Neural cell (in vitro differentiated cells): ENCODE measurements at regions not wholly inside any gene's neighbourhood (a gene's known extent, or its start where the extent isn't known, plus 50 kb on each side); places are given as distances from the start of the nearest gene placed in this dataset.

Experiments used
- H2AFZ ChIP-seq: fragments of 200-600, 300-800 bp; sonication (generic), shearing (Covaris generic); 2 replicates; pipeline ENCODE4 v1.6.0; 2014; ENCODE audit warnings: low read depth, mild to moderate bottlenecking, antibody characterized with exemption, low read length, moderate library complexity
- H3F3A ChIP-seq: fragments of 200-600 bp; shearing (Covaris generic); 2 replicates; pipeline ENCODE4 v1.6.1; 2016; ENCODE audit warnings: mild to moderate bottlenecking, moderate library complexity, mixed read lengths, antibody characterized with exemption, low read length; ENCODE audit not compliant: insufficient read depth, poor library complexity, severe bottlenecking
- H3K27ac ChIP-seq: fragments of 200-600, 300-800 bp; sonication (generic), shearing (Covaris generic); 2 replicates; pipeline ENCODE4 v1.5.1; 2014; ENCODE audit warnings: mild to moderate bottlenecking, low read length, moderate library complexity
- H3K27me3 ChIP-seq: fragments of 300-800, 200-600 bp; sonication (generic), shearing (Covaris generic); 2 replicates; pipeline ENCODE4 v1.6.0; 2014; ENCODE audit warnings: mild to moderate bottlenecking, low read depth, low read length, moderate library complexity; ENCODE audit not compliant: insufficient read depth
- H3K36me3 ChIP-seq: fragments of 300-800, 200-600 bp; sonication (generic), shearing (Covaris generic); 2 replicates; pipeline ENCODE4 v1.5.1; 2014; ENCODE audit warnings: mild to moderate bottlenecking, antibody characterized with exemption, low read length, moderate library complexity; ENCODE audit not compliant: insufficient read depth
- H3K4me2 ChIP-seq: fragments of 300-800, 200-600 bp; sonication (generic), shearing (Covaris generic); 2 replicates; pipeline ENCODE4 v1.6.0; 2014; ENCODE audit warnings: mild to moderate bottlenecking, low read length
- H3K4me3 ChIP-seq: fragments of 300-800, 200-600 bp; sonication (generic), shearing (Covaris generic); 2 replicates; pipeline ENCODE4 v1.5.1; 2014; ENCODE audit warnings: mild to moderate bottlenecking, low read length, moderate library complexity
- H3K79me2 ChIP-seq: fragments of 200-600 bp; shearing (Covaris generic); replicated peaks from 2 replicates; pipeline ENCODE4 v1.6.0; 2014; ENCODE audit warnings: mild to moderate bottlenecking, low read length, moderate library complexity; ENCODE audit not compliant: insufficient read depth
- H3K9ac ChIP-seq: fragments of 300-800, 200-600 bp; sonication (generic), shearing (Covaris generic); 2 replicates; pipeline ENCODE4 v1.6.1; 2016; ENCODE audit warnings: mild to moderate bottlenecking, low read length, mixed read lengths
- H3K9me2 ChIP-seq: fragments of 200-600 bp; shearing (Covaris generic); 2 replicates; pipeline ENCODE4 v1.6.1; 2016; ENCODE audit warnings: mild to moderate bottlenecking, low read length, mixed read lengths; ENCODE audit not compliant: insufficient read depth
- H3K9me3 ChIP-seq: fragments of 200-600, 300-800 bp; sonication (generic), shearing (Covaris generic); 2 replicates; pipeline ENCODE4 v1.6.1; 2016; ENCODE audit warnings: mild to moderate bottlenecking, mixed run types, low read length, moderate library complexity, mixed read lengths
- H4K20me1 ChIP-seq: fragments of 200-600 bp; shearing (Covaris generic); 2 replicates; pipeline ENCODE4 v1.6.1; 2016; ENCODE audit warnings: mild to moderate bottlenecking, mixed run types; ENCODE audit not compliant: insufficient read depth
- EP300 ChIP-seq: fragments of 450-650 bp; conservative IDR thresholded peaks from 2 replicates; pipeline ENCODE4 v1.6.1; 2014; ENCODE audit warnings: antibody characterized with exemption, mild to moderate bottlenecking, moderate library complexity; ENCODE audit not compliant: poor library complexity, severe bottlenecking
- EZH2 ChIP-seq: fragments of 200-600, 300-800 bp; shearing (Covaris generic), sonication (generic); IDR thresholded peaks from 2 replicates; pipeline ENCODE4 v1.6.1; 2014; ENCODE audit warnings: antibody characterized with exemption, low read length, borderline replicate concordance, mild to moderate bottlenecking; ENCODE audit not compliant: insufficient read depth, poor library complexity, severe bottlenecking
- MXI1 ChIP-seq: fragments of 450-650 bp; conservative IDR thresholded peaks from 2 replicates; pipeline ENCODE4 v1.6.1; 2014; ENCODE audit warnings: antibody characterized with exemption, mild to moderate bottlenecking; ENCODE audit not compliant: poor library complexity, severe bottlenecking
- POLR2AphosphoS5 ChIP-seq: IDR thresholded peaks from 2 replicates; pipeline ENCODE4 v1.6.1; 2012
- RAD21 ChIP-seq: fragments of 450-650 bp; conservative IDR thresholded peaks from 2 replicates; pipeline ENCODE4 v1.6.1; 2014; ENCODE audit warnings: antibody characterized with exemption, mild to moderate bottlenecking, moderate library complexity
- SMC3 ChIP-seq: fragments of 450-650 bp; conservative IDR thresholded peaks from 2 replicates; pipeline ENCODE4 v1.6.1; 2014; ENCODE audit warnings: antibody characterized with exemption, mild to moderate bottlenecking, moderate library complexity; ENCODE audit not compliant: poor library complexity
- TAF1 ChIP-seq: IDR thresholded peaks from 2 replicates; pipeline ENCODE4 v1.6.1; 2012; ENCODE audit warnings: low read depth
- TF ChIP-seq, protein P1 (sequence below): fragments of 450-650 bp; IDR thresholded peaks from 2 replicates; pipeline ENCODE4 v1.5.1; 2014; ENCODE audit warnings: antibody characterized with exemption, mild to moderate bottlenecking, moderate library complexity; ENCODE audit not compliant: poor library complexity, severe bottlenecking
- TF ChIP-seq, protein P2 (sequence below): IDR thresholded peaks from 2 replicates; pipeline ENCODE4 v1.6.1; 2012; ENCODE audit warnings: borderline replicate concordance

DNA sequence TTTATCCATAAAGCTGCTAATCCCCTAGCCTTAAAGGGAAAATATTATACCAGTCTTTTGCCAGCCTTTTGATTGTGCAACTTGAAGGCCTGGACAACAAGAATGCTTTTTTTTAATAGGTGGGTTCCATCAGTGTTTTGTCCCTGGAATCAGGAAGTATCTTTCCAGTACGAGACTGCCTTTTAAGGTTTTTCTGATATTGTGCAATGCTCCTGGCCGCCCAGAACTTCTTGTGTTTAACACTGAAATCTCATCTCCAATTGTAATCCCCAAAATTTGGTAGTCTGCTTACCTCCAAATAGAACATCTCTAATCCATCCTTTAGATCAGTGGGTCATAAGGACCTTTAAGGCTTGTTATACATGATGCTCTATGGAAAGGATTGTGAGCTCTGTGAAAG lies 256.7 kb downstream of the NAF1 start:
- Histone ChIP-seq H3K36me3 (no peaks in the 10 kb centered on the region), H2AFZ (no peak overlapping the region), H3K27ac (no peak overlapping the region), H3K4me2 (no peak overlapping the region), H3K9ac (no peak overlapping the region), H3F3A (no peaks in the 10 kb centered on the region), H4K20me1 (no peaks in the 10 kb centered on the region), H3K4me3 (no peak overlapping the region), H3K9me3 (peaks cover 4% of the 10 kb centered on the region), H3K27me3 (no peaks in the 10 kb centered on the region), H3K9me2 (no peaks in the 10 kb centered on the region), H3K79me2 (no peaks in the 10 kb centered on the region)
- TF ChIP-seq, protein P1, sequence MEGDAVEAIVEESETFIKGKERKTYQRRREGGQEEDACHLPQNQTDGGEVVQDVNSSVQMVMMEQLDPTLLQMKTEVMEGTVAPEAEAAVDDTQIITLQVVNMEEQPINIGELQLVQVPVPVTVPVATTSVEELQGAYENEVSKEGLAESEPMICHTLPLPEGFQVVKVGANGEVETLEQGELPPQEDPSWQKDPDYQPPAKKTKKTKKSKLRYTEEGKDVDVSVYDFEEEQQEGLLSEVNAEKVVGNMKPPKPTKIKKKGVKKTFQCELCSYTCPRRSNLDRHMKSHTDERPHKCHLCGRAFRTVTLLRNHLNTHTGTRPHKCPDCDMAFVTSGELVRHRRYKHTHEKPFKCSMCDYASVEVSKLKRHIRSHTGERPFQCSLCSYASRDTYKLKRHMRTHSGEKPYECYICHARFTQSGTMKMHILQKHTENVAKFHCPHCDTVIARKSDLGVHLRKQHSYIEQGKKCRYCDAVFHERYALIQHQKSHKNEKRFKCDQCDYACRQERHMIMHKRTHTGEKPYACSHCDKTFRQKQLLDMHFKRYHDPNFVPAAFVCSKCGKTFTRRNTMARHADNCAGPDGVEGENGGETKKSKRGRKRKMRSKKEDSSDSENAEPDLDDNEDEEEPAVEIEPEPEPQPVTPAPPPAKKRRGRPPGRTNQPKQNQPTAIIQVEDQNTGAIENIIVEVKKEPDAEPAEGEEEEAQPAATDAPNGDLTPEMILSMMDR = no peak
- TF ChIP-seq POLR2AphosphoS5 (no peak), TAF1 (no peak), EZH2 (no peak), EP300 (no peak), SMC3 (no peak), MXI1 (no peak), RAD21 (no peak)
- TF ChIP-seq, protein P2, sequence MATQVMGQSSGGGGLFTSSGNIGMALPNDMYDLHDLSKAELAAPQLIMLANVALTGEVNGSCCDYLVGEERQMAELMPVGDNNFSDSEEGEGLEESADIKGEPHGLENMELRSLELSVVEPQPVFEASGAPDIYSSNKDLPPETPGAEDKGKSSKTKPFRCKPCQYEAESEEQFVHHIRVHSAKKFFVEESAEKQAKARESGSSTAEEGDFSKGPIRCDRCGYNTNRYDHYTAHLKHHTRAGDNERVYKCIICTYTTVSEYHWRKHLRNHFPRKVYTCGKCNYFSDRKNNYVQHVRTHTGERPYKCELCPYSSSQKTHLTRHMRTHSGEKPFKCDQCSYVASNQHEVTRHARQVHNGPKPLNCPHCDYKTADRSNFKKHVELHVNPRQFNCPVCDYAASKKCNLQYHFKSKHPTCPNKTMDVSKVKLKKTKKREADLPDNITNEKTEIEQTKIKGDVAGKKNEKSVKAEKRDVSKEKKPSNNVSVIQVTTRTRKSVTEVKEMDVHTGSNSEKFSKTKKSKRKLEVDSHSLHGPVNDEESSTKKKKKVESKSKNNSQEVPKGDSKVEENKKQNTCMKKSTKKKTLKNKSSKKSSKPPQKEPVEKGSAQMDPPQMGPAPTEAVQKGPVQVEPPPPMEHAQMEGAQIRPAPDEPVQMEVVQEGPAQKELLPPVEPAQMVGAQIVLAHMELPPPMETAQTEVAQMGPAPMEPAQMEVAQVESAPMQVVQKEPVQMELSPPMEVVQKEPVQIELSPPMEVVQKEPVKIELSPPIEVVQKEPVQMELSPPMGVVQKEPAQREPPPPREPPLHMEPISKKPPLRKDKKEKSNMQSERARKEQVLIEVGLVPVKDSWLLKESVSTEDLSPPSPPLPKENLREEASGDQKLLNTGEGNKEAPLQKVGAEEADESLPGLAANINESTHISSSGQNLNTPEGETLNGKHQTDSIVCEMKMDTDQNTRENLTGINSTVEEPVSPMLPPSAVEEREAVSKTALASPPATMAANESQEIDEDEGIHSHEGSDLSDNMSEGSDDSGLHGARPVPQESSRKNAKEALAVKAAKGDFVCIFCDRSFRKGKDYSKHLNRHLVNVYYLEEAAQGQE = no peak

DNA sequence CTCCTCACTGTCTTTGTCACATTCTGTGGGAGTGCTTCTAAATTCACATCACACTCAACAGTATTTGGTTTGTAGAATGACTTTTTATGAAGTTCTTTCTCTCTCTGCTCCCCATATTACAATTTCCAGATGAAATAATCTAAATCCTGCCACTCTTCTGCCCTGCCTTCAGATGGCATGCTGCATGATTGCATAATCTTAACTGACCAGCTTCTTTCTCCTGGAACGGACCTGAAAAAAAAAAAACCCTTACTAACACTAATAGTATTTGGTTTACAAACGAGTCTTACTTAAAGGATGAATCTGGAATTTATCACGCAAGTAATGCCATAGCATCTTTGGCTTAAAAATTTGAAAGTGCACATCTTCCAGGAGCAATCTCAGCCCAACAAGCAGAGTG lies 272.3 kb downstream of the NAF1 start:
- H3K4me2 ChIP-seq = no peak overlapping the region
- H3K9me3 ChIP-seq = no peaks in the 10 kb centered on the region
- no peaks in the 10 kb centered on the region for H4K20me1 ChIP-seq
- H3K9me2 ChIP-seq = no peaks in the 10 kb centered on the region
- no peak overlapping the region for H3K4me3 ChIP-seq
- no peak overlapping the region for H3K27ac ChIP-seq
- no peaks in the 10 kb centered on the region for H3F3A ChIP-seq
- H3K9ac ChIP-seq = no peak overlapping the region
- no peaks in the 10 kb centered on the region for H3K79me2 ChIP-seq
- H3K27me3 ChIP-seq = no peaks in the 10 kb centered on the region
- H2AFZ ChIP-seq = no peak overlapping the region
- H3K36me3 ChIP-seq = no peaks in the 10 kb centered on the region
- TF ChIP-seq, protein P1 = no peak
- TF ChIP-seq POLR2AphosphoS5 = no peak
- TF ChIP-seq EZH2 = no peak
- TF ChIP-seq EP300 = no peak
- TF ChIP-seq MXI1 = no peak
- no peak for TF ChIP-seq TAF1
